GM19397 (cell line): ENCODE measurements at regions not wholly inside any gene's neighbourhood (a gene's known extent, or its start where the extent isn't known, plus 50 kb on each side); places are given as distances from the start of the nearest gene placed in this dataset.
"Not testable (repeated sequence)": the region's sequence is repeated elsewhere in the genome, so short reads cannot be mapped to it uniquely, and the experiment has no call there.

Experiments used
- ATAC-seq: cut with Tn5 transposase; IDR thresholded peaks from one replicate; pipeline ENCODE4 v1.9.1; 2021; ENCODE audit warnings: mild to moderate bottlenecking, moderate library complexity; ENCODE audit not compliant: unreplicated experiment

GRCh38 chr1:60950224-60951063 is 131.9 kb upstream of the NFIA start:
- ATAC-seq, result no peak

- no peak for ATAC-seq
These were observed 132.5 kb upstream of the NFIA start for GRCh38 chr1:60949826-60950197.

GRCh38 chr1:60949154-60949825 is 133.1 kb upstream of the NFIA start:
- ATAC-seq, result no peak

GRCh38 chr1:60948486-60948885 is 133.9 kb upstream of the NFIA start:
- ATAC-seq, result no peak

- no peak for ATAC-seq
These were observed 135.0 kb upstream of the NFIA start for GRCh38 chr1:60947367-60947766.

- ATAC-seq, result no peak
These were observed 139.3 kb upstream of the NFIA start for GRCh38 chr1:60942896-60943638.

GRCh38 chr1:60942291-60942690 is 140.1 kb upstream of the NFIA start:
- no peak for ATAC-seq

- not testable (repeated sequence) for ATAC-seq
These were observed 141.7 kb upstream of the NFIA start for GRCh38 chr1:60940685-60941084.

GRCh38 chr1:60937720-60938119 is 144.6 kb upstream of the NFIA start:
- ATAC-seq, result no peak

GRCh38 chr1:60936591-60937342 is 145.6 kb upstream of the NFIA start:
- no peak for ATAC-seq

- no peak for ATAC-seq
These were observed 146.2 kb upstream of the NFIA start for GRCh38 chr1:60936163-60936562.

GRCh38 chr1:60935599-60936110 is 146.7 kb upstream of the NFIA start:
- no peak for ATAC-seq

- no peak for ATAC-seq
These were observed 152.2 kb upstream of the NFIA start for GRCh38 chr1:60930130-60930529.

- no peak for ATAC-seq
These were observed 157.2 kb upstream of the NFIA start for GRCh38 chr1:60924964-60925798.

- ATAC-seq, result no peak
These were observed 158.2 kb upstream of the NFIA start for GRCh38 chr1:60924165-60924564.

- ATAC-seq, result no peak
These were observed 158.8 kb upstream of the NFIA start for GRCh38 chr1:60923389-60924087.

GRCh38 chr1:60922304-60922703 is 160.1 kb upstream of the NFIA start:
- ATAC-seq, result no peak

- ATAC-seq, result no peak
These were observed 161.2 kb upstream of the NFIA start for GRCh38 chr1:60921175-60921574.

GRCh38 chr1:60920561-60920960 is 161.8 kb upstream of the NFIA start:
- no peak for ATAC-seq
